ENCODE measurements at regions not wholly inside any gene's neighbourhood (a gene's known extent, or its start where the extent isn't known, plus 50 kb on each side); places are given as distances from the start of the nearest gene placed in this dataset.
"Not testable (repeated sequence)": the region's sequence is repeated elsewhere in the genome, so short reads cannot be mapped to it uniquely, and the experiment has no call there.

DNA sequence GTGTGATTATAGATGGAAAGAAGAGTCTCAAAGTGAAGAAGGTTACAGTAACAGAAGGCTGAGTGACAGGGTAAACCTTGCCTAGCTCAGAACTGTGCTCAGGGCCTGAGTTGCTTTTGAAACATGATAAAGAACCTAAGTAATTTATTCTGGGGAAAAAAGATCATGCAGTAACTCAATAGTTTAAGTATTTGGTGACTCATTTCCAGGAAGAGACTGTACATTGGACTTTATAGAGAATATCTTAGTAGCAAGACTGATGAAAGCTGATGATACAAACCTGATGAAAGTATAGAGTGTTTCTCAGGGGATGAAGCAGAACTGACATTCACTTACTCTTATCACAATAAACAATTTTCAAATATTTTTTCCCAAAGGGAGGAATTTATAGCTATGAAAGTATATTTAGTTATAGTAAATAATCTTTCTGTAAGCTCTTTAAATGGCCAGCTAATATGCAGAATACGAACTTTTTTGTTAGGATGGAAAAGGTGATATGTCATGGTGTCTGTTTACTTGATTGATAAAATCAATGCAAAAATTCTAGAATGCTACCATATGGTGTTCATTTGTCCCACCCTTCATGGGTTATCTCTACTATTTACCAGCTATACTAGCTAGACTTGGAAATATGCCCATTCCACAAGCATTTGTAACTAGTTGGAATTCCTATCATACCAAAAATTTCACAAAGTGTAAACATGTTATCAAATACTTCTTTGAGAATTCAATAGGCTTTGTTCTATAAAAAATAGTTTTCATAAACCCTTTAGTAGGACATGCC, 1265.5 kb upstream of the ACVR2A start:
- no peak for DNase-seq (ENCODE audit: low read depth)

DNA sequence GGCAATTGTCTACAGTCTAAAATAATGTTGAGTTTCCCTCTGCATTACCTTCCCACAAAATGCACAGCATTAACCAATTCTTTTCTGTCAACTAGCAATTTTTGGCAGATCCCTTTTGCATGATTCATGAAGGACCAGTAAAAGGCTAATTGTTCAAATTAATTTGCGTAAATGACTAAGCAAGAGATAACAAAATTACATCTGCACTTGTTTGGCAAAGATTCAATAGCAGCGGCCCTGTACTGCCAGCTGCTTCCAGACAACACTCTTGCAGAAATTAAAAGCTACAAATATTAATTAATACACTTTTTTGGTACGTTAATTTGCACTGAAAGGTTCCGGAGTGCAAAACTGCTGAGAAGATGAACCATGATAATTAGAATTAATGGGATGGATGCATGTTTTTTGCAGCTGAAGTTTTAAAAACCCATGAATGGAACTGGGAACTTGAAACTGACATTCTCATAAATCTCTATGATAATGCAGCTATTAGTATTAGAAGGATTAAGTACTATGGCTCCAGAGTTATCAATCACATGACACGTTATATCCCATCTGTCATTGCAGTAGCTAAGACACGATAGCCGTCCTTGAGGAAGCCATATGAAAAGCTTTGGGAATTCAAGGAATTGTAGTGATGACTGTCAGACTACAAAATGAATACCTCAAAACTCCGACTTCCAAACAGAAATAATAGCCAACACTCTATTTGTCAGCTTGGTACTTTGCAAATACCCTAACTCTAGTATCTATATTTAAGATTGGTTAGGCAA, 1268.3 kb upstream of the ACVR2A start:
- DNase-seq (ENCODE audit: low read depth), result no peak

DNA sequence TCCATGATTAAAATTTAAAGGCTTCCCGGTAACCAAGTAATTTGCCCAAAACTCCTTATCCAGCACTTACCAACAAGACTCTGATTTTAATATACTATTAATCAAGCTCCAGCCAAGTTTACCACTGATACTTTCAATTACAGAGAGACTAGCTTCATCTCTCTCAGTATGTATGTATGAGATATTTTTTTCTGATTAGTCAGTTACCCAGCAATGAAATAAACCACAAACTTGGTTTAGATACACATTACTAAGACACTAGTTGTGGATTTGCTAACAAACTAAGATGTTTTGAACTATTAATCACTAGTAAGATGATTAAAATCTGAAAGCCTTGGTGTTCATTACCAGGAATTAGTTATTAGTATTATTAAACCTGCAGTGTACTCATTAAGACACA, 1272.2 kb upstream of the ACVR2A start:
- no peak for DNase-seq (ENCODE audit: low read depth)

DNA sequence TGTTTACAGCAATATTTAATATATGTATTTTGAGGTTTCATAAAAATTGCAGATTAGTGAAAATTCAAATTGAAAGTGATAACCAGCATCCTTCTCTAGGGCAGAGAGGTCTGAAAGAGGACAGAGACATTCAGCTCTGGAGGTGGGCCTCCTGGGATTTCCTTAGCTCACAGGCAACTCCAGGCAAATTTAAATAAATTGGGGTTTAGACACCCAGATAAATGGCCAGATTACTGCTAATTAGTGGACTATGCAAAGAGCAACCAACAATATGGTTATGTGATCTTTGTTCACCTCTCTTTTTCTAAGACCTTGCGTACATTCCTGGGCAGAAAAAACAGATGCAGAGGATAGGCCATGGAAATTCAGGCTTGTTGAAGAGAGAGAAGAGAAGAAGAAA, 1282.8 kb upstream of the ACVR2A start:
- DNase-seq (ENCODE audit: low read depth), result no peak

DNA sequence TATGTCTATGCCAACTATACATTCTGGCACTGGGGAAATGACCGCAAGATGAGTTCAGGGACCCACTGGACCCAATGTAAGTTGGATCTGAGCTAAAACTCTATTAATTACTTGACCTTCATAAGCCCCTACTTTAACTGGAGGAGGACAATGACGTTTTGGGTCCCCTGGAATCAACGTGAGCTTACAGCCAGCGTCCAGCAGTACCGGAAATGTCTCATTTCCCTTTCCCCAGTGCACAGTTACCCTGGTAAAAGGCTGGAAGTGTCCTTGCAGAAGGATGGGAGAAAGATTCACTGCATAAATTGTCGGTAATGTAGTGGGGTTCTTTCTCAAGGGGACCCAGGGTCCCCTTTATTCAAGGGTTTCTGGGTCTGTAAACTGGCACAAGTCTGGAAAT, 1297.6 kb upstream of the ACVR2A start:
- DNase-seq (ENCODE audit: low read depth), result no peak

DNA sequence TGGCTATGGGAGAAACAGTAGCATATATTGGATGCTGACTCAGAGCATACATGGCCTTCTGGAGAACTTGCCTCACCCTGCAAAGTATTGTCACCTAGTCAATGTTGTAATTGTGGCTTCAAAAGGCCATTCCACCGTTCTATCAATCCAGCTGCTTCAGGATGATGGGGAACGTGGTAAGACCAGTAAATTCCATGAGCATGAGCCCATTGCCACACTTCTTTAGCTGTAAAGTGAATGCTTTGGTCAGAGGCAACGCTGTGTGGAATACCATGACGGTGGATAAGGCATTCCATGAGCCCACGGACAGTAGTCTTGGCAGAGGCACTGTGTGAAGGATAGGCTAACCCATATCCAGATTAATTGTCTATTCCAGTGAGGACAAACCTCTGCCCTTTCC, 1300.1 kb upstream of the ACVR2A start:
- DNase-seq (ENCODE audit: low read depth), result no peak

DNA sequence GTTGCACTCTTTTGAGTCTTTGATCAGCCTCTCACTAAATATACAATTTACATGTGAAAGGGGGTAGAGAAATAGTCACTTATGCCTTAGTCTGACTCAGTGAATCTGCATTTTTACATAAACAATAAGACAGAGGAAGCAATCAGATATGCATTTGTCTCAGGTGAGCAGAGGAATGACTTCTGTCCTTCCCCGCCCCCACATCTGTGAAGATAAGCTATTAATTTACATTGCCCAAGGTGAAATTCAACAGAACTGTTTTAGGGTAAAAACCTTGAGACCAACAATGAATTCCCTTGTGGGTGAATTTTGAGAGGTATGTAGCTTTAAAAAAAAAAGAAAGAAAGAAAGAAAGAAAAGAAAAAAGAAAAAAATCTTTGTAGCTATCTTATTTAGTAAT, 1302.9 kb upstream of the ACVR2A start:
- no peak for DNase-seq (ENCODE audit: low read depth)

DNA sequence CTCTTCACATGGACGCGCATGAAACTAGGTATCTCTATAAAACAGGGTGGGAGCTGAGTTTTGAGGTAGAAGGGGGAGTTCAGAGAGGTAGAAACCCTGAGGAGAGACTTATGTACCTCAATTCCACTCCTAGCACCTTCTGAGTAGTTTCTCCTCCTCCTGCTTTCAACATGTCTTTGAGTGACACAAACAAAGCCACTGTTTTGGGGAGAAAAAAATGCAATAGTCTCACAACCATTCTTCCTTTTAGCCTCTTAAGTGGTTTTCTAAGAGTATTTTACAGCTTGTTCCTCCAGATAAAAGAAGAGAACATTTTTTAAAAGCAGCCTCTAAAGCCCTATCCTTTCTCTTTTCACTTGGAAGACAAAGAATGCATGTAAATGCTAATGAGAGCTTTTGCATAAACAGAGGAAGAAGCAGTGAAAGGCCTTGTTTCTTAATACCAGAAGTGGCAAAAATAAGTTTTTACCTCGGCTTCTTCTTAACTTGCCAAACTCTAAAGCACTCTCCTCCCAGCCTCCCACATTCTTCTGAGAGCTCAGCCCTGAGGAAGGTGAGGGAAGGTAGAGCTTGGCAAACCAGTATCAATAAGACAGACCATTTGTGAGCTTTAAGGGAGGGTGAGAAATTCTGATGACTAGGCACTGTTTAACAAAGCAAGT, 1304.4 kb upstream of the ACVR2A start:
- DNase-seq (ENCODE audit: low read depth), result no peak

DNA sequence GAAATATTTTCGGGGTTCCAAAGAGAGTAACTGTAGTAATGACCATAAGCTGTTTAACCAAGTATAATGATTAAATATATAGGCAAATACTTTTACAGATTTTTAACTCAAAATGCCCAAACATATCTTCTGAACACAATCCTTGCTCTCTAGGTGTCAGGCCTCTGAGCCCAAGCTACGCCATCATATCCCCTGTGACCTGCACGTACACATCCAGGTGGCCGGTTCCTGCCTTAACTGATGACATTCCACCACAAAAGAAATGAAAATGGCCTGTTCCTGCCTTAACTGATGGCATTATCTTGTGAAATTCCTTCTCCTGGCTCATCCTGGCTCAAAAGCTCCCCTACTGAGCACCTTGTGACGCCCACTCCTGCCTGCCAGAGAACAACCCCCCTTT, 1305.1 kb upstream of the ACVR2A start:
- not testable (repeated sequence) for DNase-seq (ENCODE audit: low read depth)

DNA sequence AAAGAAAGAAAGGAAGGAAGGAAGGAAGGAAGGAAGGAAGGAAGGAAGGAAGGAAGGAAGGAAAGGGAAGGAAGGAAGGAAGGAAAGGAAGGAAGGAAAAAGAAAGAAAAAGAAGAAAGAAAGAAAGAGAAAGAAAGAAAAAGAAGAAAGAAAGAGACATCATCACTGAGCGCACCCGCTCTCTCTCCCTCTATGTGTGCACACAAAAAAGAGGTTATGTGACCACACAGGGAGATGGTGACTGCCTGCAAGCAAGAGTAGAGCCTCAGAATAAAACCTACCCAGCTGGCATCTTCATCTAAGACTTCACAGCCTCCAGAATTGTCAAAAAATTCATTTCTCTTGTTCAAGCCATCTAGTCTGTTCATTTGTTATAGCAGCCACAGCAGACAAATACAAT, 1307.4 kb upstream of the ACVR2A start:
- DNase-seq (ENCODE audit: low read depth), result no peak

DNA sequence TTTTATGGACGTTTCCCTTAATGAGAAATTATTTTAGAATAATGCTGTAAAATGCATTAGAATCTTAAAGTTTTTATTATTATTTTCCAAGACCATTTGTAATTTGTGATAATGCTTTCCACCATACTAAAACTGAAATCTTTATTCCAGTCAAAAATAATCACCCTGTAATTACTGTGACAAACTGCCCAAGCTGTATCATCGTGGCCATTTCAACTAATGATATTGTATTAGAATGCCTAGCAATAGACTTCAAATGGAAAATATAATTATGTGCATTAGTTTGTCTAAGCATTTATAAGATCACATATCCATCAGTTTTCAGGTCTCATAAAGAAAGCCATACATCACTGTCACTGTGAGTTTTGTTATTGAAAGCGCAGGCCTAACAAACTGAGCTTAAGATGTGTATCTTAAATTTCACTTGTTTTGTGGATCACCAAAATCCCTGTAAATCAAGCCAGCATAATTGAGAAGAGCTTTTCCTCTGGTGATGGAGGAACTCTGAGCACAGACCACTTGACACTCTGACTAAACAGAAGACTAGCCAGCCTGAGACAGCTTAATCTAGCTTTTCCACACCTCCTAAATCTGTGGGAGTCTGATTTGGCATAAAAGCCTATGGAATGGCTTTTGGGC, 1312.2 kb upstream of the ACVR2A start:
- no peak for DNase-seq (ENCODE audit: low read depth)

DNA sequence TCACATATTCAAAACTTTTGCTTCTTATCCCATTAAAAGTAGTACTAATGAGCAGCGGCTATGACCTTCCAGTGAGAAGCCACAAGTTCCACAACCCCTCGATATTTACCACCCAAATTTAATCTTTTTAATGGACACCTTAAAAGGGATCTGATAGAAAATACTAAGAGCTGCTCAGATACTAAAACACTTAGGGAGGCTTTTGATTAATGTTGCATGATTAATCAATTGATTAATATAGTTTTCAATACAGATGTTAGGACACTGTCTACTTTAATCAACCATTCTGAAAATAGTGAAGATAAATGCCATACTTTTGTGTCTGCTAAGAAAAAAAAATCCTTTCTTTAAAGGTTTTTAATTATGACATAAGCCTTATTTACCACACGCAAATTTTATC, 1312.8 kb upstream of the ACVR2A start:
- no peak for DNase-seq (ENCODE audit: low read depth)

DNA sequence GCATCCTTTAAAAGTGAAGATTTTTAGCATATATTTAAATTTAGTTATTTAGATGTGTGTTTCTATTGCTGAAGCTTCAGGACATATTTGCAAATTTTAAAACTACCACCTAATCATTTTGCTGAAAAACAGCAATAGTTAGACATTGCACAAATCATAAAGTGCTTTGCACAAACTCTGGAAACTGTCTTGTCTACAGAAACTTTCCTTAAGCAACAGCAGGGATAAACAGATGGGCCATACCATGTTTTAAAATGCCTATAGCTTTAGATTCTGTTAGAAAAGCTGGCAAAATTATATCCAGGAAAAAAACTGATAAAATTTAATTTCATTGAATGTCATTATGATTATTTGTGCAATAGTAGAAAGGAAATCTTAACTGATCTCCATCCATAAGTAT, 1313.9 kb upstream of the ACVR2A start:
- no peak for DNase-seq (ENCODE audit: low read depth)

DNA sequence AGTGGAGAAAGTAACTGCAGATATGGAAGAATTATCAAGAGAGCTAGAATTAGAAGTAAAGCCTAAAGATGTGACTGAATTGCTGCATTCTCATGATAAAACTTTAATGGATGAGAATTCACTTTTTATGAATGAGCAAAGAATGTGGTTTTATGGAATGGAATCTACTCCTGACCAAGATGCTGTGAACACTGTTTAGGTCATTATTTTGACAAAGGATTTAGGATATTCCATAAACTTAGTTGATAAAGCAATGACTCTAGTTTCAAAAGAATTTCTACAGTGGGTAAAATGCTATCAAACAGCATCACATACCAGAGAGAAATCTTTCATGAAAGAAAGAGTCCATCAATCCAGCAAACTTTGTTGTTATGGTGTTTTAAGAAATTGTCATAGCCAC, 1317.7 kb upstream of the ACVR2A start:
- no peak for DNase-seq (ENCODE audit: low read depth)

DNA sequence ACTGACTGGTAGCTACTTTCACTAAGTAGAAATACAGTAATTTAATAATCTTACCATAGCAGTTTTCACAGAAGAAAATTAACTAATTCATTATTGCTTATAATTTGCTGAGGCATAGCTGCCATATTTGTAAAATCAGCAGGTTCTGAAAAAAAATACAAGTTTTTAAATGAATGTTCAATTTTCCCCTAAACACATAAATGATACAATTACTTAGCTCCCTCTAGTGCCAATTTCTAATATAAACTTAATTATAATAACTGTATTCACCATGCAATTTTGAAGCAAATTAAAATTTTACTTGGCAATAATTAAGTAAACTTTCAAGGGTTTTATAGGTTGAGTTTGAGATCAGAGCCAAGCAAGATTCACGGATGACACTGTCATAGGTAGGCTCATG, 1321.6 kb upstream of the ACVR2A start:
- DNase-seq (ENCODE audit: low read depth), result no peak

DNA sequence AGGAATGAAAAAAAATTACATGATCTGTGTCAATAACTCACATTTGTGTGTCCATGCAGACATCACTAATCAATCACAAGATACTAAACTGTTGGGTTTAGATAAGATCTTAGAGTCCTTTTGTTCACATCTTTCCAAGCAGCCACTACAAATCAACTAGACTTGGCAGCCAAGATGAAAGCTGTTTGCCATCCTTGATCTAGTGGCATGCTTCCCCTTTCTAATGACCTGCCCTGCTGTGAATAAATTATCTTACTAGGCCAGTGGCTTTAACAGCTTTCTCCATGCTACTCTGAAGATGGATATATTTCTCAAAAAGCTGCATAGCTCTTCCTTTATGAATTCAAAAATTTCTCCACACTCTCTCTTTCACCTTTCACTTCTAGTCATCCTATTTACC, 1338.0 kb upstream of the ACVR2A start:
- DNase-seq (ENCODE audit: low read depth), result no peak

DNA sequence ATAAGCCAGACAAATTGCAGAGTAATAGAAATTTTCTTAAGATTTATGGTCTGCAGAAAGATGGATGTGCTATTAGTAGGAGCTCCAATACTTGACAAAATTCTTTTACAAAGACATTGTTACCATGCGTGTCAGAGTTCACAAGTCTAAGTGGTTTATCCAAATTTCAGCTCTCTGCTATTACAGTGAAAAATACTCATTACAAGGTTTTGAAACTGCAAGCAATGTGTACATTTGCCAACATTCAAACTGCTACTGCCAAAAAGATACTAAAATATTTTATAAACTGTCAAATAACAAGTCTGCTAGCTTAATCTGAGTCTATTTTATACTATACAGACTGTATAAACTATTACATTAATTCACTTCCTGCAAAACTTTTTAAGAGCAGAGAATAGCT, 1341.5 kb upstream of the ACVR2A start:
- DNase-seq (ENCODE audit: low read depth), result no peak

DNA sequence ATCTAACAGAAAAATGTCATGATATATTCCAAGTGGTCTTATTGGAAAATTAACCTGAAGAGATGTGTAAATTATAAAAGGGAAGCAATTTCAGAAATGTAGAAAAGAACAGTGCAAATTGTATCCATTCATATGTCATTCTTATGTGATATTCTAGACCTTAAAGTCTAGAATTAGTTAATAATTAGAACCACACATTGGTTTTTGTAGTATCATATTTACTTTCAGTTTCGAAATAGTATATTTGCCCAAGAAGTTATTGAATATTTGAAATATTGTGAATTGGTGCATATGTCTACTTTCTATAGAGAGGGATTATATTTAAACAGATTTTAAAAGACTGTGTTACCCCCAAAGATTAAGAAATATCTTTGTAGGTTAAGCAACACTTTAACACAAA, 1348.6 kb upstream of the ACVR2A start:
- no peak for DNase-seq (ENCODE audit: low read depth)

DNA sequence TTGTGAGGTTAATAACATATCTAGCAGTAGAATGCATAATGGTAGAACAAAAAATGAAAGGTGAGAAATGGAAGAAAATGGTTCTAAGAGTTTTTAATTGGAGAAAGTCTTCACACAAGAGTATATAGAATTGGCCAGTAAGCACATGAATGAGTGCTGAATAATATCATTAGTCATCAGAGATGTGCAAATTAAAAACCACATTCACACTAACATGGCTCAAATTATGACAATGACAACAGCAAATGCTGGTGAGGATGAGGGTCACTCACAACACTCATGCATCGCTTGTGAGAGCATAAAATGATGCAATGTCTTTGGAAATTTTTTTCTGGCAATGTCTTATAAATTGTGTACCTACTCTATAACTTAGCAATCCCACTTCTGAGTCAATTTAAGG, 1355.4 kb upstream of the ACVR2A start:
- no peak for DNase-seq (ENCODE audit: low read depth)

DNA sequence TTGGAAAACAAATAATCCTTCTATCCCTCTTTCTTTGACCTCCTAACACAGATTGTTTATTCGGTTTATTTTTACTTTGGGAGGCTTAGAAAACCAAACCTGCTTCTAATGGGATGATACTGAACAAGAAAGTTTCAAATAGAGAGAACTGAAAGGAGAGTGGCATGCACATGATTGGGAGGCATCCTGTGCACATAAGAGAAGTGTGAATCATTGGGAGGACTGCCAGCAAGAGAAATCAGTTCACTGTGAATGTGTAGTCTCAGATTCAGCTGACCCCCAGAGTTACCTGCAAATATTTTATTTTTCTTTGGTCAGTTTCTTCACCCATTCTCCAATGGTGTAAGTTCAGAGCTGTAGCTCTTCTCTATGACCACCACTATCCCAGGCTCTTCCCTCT, 1363.2 kb upstream of the ACVR2A start:
- DNase-seq (ENCODE audit: low read depth), result no peak

DNA sequence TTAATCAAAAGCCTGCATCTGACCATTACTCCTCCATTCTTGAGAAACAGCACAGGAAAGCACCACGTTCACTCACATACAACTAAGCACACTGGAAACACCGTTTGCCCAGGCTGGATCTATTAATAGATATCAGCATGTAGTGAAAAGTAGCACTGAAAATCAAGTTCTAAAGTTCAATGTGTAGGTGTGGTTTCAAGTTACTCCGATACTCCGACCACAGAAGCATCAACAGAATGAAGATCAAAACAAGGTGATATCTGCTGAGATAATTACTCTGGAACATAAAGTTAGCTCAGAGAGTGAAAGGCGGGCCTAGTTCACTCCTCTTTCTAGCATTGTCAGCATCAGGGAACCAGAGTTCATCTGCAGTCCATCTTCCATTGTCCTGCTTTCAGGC, 1367.4 kb upstream of the ACVR2A start:
- no peak for DNase-seq (ENCODE audit: low read depth)

DNA sequence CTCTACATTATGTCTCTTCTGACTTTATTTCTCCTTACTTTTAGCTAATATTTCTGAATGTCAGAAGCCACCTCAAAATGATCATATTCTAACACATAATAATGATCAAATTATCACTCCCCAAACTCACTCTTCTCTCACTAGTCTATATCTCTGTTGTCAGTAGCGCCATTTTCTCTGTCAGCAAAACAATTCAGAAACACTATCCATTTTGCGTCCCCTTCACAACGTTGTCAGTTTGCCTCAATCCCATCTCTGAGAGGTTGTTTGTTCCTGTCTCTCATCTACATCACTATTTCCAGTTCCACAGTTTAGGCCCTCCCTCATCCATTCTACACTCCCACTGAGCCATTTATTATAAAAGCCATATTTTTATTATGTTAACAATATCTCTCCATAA, 1376.3 kb upstream of the ACVR2A start:
- DNase-seq (ENCODE audit: low read depth), result no peak

DNA sequence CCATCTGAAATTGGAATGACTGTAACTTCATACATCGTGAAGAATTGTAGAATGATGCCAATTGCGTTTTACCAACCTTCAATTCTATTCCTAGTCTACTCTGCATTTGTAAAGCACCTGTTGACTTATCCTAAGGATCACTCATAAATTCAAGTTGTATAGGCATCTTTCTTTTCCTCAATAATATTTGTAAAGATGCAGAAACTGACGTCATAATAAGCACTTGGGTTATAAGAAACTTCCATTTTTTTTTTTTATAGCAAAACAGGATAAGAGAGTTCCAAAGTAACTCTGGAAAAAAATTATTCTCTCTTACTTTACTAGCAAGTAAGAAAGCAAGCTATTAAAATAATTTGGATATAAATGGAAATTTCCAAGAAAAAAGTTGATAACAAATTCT, 1377.4 kb upstream of the ACVR2A start:
- no peak for DNase-seq (ENCODE audit: low read depth)

All from stimulated activated CD8-positive, alpha-beta memory T cell treated with anti-CD3 and anti-CD28 coated beads, Interleukin-4, amount 100 ng/mL, for 24 hours (primary cell).